Neuronal stem cell (in vitro differentiated cells): ENCODE measurements at regions not wholly inside any gene's neighbourhood (a gene's known extent, or its start where the extent isn't known, plus 50 kb on each side); places are given as distances from the start of the nearest gene placed in this dataset.

Experiments used
- DNase-seq: peaks from one replicate; pipeline ENCODE4 v3.0.0-alpha.2; 2013; ENCODE audit warnings: low spot score
- H2AFZ ChIP-seq: one replicate; pipeline ENCODE4 v1.6.1; 2013; ENCODE audit warnings: mild to moderate bottlenecking, low read length, inconsistent platforms
- H2AK5ac ChIP-seq: 2 replicates; pipeline ENCODE4 v1.6.1; 2013; ENCODE audit warnings: low read depth, mild to moderate bottlenecking, inconsistent platforms, low read length, moderate library complexity, mixed read lengths
- H2BK120ac ChIP-seq: 2 replicates; pipeline ENCODE4 v1.6.1; 2013; ENCODE audit warnings: low read depth, mild to moderate bottlenecking, inconsistent platforms, low read length, moderate library complexity, mixed read lengths
- H2BK12ac ChIP-seq: one replicate; pipeline ENCODE4 v1.6.1; 2013; ENCODE audit warnings: low read length, inconsistent platforms
- H2BK15ac ChIP-seq: 2 replicates; pipeline ENCODE4 v1.6.1; 2013; ENCODE audit warnings: mild to moderate bottlenecking, low read length, inconsistent platforms, mixed read lengths
- H2BK5ac ChIP-seq: one replicate; pipeline ENCODE4 v1.6.1; 2013; ENCODE audit warnings: inconsistent platforms, mild to moderate bottlenecking, low read length, moderate library complexity
- H3K14ac ChIP-seq: one replicate; pipeline ENCODE4 v1.6.1; 2013; ENCODE audit warnings: low read length, inconsistent platforms
- H3K18ac ChIP-seq: 2 replicates; pipeline ENCODE4 v1.6.1; 2013; ENCODE audit warnings: low read length, inconsistent platforms
- H3K23ac ChIP-seq: 2 replicates; pipeline ENCODE4 v1.6.1; 2013; ENCODE audit warnings: low read depth, mild to moderate bottlenecking, mixed read lengths, low read length, inconsistent platforms; ENCODE audit not compliant: poor library complexity
- H3K27ac ChIP-seq: replicated peaks from 3 replicates; pipeline ENCODE4 v1.5.1; 2013; ENCODE audit warnings: low read length, inconsistent platforms
- H3K27me3 ChIP-seq, 3 experiments: 2 replicates each; pipeline ENCODE4 v1.6.1; 2013; ENCODE audit warnings: low read length in 3 of 3, mild to moderate bottlenecking in 2 of 3, inconsistent platforms in 1 of 3, low read depth in 1 of 3, mixed read lengths in 1 of 3, moderate library complexity in 1 of 3; ENCODE audit not compliant: control insufficient read depth in 3 of 3, insufficient read depth in 3 of 3
- H3K36me3 ChIP-seq, 2 donors: replicated peaks in 1 of 2; 2 replicates each; pipeline ENCODE4 v1.6.1; 2013; ENCODE audit warnings: low read length in 2 of 2; ENCODE audit not compliant: control insufficient read depth in 2 of 2, insufficient read depth in 2 of 2
- H3K4ac ChIP-seq: 2 replicates; pipeline ENCODE4 v1.6.1; 2013; ENCODE audit warnings: inconsistent platforms, mild to moderate bottlenecking, low read length, moderate library complexity
- H3K4me1 ChIP-seq, 2 donors: 1 replicate in 1 of 2; 2 replicates in 1 of 2; pipeline ENCODE4 v1.6.1; 2013; ENCODE audit warnings: low read length in 2 of 2, low read depth in 1 of 2; ENCODE audit not compliant: control insufficient read depth in 2 of 2, insufficient read depth in 1 of 2
- H3K4me2 ChIP-seq: one replicate; pipeline ENCODE4 v1.6.1; 2013; ENCODE audit warnings: mild to moderate bottlenecking, low read length, inconsistent platforms; ENCODE audit not compliant: insufficient read depth, poor library complexity, severe bottlenecking
- H3K4me3 ChIP-seq, 2 donors: 2 replicates each; pipeline ENCODE4 v1.5.1; 2013; ENCODE audit warnings: low read length in 2 of 2, mild to moderate bottlenecking in 2 of 2, inconsistent platforms in 1 of 2, moderate library complexity in 1 of 2
- H3K79me1 ChIP-seq: one replicate; pipeline ENCODE4 v1.6.1; 2013; ENCODE audit warnings: low read depth, mild to moderate bottlenecking, inconsistent platforms, low read length, moderate library complexity
- H3K9ac ChIP-seq: one replicate; pipeline ENCODE4 v1.6.1; 2013; ENCODE audit warnings: mild to moderate bottlenecking, low read depth, low read length, inconsistent platforms; ENCODE audit not compliant: poor library complexity
- H3K9me3 ChIP-seq, 2 donors: replicated peaks in 1 of 2; 2 replicates each; pipeline versions ENCODE3 to v1.6.1; 2013; ENCODE audit warnings: low read length in 2 of 2, mild to moderate bottlenecking in 2 of 2, inconsistent platforms in 1 of 2, low read depth in 1 of 2, mixed read lengths in 1 of 2, moderate library complexity in 1 of 2; ENCODE audit not compliant: control insufficient read depth in 2 of 2, insufficient read depth in 1 of 2
- H4K8ac ChIP-seq: one replicate; pipeline ENCODE4 v1.6.1; 2013; ENCODE audit warnings: low read depth, mild to moderate bottlenecking, inconsistent platforms, low read length, moderate library complexity
- H4K91ac ChIP-seq: one replicate; pipeline ENCODE4 v1.6.1; 2013; ENCODE audit warnings: low read length, low read depth, mild to moderate bottlenecking, inconsistent platforms; ENCODE audit not compliant: poor library complexity
- WGBS, 2 donors: extraction: QIAGEN DNeasy Blood & Tissue Kit; methylation state at CpG; one replicate each; pipeline ENCODE4 v1.1.7; 2013; ENCODE audit warnings: missing lambda C conversion rate in 2 of 2, mixed read lengths in 1 of 2; ENCODE audit not compliant: insufficient read length in 2 of 2, insufficient replicate concordance in 1 of 2; ENCODE audit errors: extremely low coverage in 2 of 2; 5-methylcytosine and 5-hydroxymethylcytosine counted together

- no peaks in the 10 kb centered on the region for H3K36me3 ChIP-seq
- H2BK15ac ChIP-seq = no peak overlapping the region
- no peak overlapping the region for H3K14ac ChIP-seq
- H3K79me1 ChIP-seq = no peaks in the 10 kb centered on the region
- H3K27ac ChIP-seq = no peak overlapping the region
- no peak overlapping the region for H4K8ac ChIP-seq
- H3K9me3 ChIP-seq = no peaks in the 10 kb centered on the region
- no peak overlapping the region for H4K91ac ChIP-seq
- no peak overlapping the region for H2BK12ac ChIP-seq
- no peak overlapping the region for H2BK120ac ChIP-seq
- WGBS, 2 donors = no CpG with 5 or more reads among the region's 1 CpG
- no peaks in the 10 kb centered on the region for H3K4me1 ChIP-seq
- H3K27me3 ChIP-seq = no peaks in the 10 kb centered on the region
- no peak overlapping the region for H3K9ac ChIP-seq
- H3K4me2 ChIP-seq = no peak overlapping the region
- no peak overlapping the region for H2AFZ ChIP-seq
- no peak overlapping the region for H3K18ac ChIP-seq
- no peak overlapping the region for H3K4ac ChIP-seq
- no peak overlapping the region for H3K4me3 ChIP-seq
- H2AK5ac ChIP-seq = no peak overlapping the region
- no peak for DNase-seq
- no peak overlapping the region for H2BK5ac ChIP-seq
- no peak overlapping the region for H3K23ac ChIP-seq
Measured at GRCh38 chr18:30925795-30926194, 116.7 kb downstream of the DSC3 start.

DNA sequence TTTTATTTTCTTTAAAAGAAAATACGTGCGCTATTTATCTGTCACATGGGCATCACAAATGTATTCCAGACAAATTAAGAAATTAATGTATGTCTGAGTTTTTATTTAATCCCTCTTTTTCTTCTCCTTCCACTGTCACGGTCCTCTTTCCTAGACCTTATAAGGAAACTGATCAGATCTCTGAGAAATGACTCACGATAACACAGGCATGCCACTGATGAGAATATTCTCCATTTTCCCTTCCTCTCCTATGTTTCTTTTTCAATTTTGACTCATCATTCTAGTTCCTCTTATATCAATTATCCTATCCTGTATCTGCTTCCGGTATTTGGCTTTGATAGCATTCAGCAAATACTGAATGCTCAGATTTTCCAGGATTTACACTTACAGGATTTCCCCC lies 121.8 kb downstream of the DSC3 start:
- Histone ChIP-seq H3K36me3 (no peaks in the 10 kb centered on the region), H3K14ac (no peak overlapping the region), H2BK5ac (no peak overlapping the region), H2BK120ac (no peak overlapping the region), H3K79me1 (no peaks in the 10 kb centered on the region), H4K8ac (no peak overlapping the region), H3K18ac (no peak overlapping the region), H3K4me2 (no peak overlapping the region), H3K23ac (no peak overlapping the region), H3K27ac (no peak overlapping the region), H2BK15ac (no peak overlapping the region), H2BK12ac (no peak overlapping the region), H3K4me1 (no peaks in the 10 kb centered on the region), H3K9ac (no peak overlapping the region), H3K9me3 (no peaks in the 10 kb centered on the region), H3K27me3 (no peaks in the 10 kb centered on the region), H2AFZ (no peak overlapping the region), H3K4ac (no peak overlapping the region), H3K4me3 (no peak overlapping the region), H4K91ac (no peak overlapping the region), H2AK5ac (no peak overlapping the region)
- no CpG with 5 or more reads among the region's 5 CpGs for WGBS, 2 donors
- no peak for DNase-seq

DNA sequence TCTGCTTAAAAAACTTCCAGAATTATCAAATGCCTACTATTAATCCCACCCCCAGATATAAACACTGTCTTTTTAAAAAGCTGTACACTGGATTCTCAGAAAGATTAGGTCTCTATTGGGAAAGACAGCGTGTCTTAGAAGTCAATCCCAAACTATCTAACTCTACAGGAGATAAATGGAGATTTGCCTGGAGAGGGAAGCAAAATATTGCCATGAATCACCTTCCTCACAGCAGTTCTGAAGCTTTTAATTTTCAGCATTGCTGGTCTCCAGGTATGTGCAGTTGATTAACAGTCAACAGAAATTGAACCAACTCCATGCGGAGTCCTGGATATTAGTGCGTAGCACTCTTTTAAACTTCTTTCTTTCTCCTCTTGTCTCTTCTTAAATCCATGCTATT lies 122.2 kb downstream of the DSC3 start:
- no peak overlapping the region for H3K23ac ChIP-seq
- H2BK5ac ChIP-seq = no peak overlapping the region
- no peak overlapping the region for H3K4ac ChIP-seq
- H3K27ac ChIP-seq = no peak overlapping the region
- no peak overlapping the region for H2BK12ac ChIP-seq
- no CpG with 5 or more reads among the region's 3 CpGs for WGBS, 2 donors
- H3K14ac ChIP-seq = no peak overlapping the region
- no peak overlapping the region for H3K9ac ChIP-seq
- no peak overlapping the region for H2AK5ac ChIP-seq
- H3K4me1 ChIP-seq = no peaks in the 10 kb centered on the region
- H3K9me3 ChIP-seq = no peaks in the 10 kb centered on the region
- H4K91ac ChIP-seq = no peak overlapping the region
- no peak overlapping the region for H4K8ac ChIP-seq
- no peak overlapping the region for H2BK120ac ChIP-seq
- DNase-seq = no peak
- H3K27me3 ChIP-seq = no peaks in the 10 kb centered on the region
- no peak overlapping the region for H2AFZ ChIP-seq
- H3K79me1 ChIP-seq = no peaks in the 10 kb centered on the region
- no peak overlapping the region for H3K18ac ChIP-seq
- H2BK15ac ChIP-seq = no peak overlapping the region
- H3K4me2 ChIP-seq = no peak overlapping the region
- H3K4me3 ChIP-seq = no peak overlapping the region
- no peaks in the 10 kb centered on the region for H3K36me3 ChIP-seq

GRCh38 chr18:30917651-30918050 lies 124.9 kb downstream of the DSC3 start:
- Histone ChIP-seq H3K4ac (no peak overlapping the region), H3K23ac (no peak overlapping the region), H2BK120ac (no peak overlapping the region), H4K8ac (no peak overlapping the region), H3K79me1 (no peaks in the 10 kb centered on the region), H3K9me3 (no peaks in the 10 kb centered on the region), H4K91ac (no peak overlapping the region), H2BK12ac (no peak overlapping the region), H3K18ac (no peak overlapping the region), H3K14ac (no peak overlapping the region), H3K27ac (no peak overlapping the region), H3K27me3 (no peaks in the 10 kb centered on the region), H2AK5ac (no peak overlapping the region), H3K4me3 (no peak overlapping the region), H2BK15ac (no peak overlapping the region), H3K36me3 (no peaks in the 10 kb centered on the region), H3K9ac (no peak overlapping the region), H2AFZ (no peak overlapping the region), H3K4me2 (no peak overlapping the region), H2BK5ac (no peak overlapping the region), H3K4me1 (no peaks in the 10 kb centered on the region)
- DNase-seq = no peak
- no CpG with 5 or more reads among the region's 4 CpGs for WGBS, 2 donors
